ENCODE measurements at regions not wholly inside any gene's neighbourhood (a gene's known extent, or its start where the extent isn't known, plus 50 kb on each side); places are given as distances from the start of the nearest gene placed in this dataset.

DNA sequence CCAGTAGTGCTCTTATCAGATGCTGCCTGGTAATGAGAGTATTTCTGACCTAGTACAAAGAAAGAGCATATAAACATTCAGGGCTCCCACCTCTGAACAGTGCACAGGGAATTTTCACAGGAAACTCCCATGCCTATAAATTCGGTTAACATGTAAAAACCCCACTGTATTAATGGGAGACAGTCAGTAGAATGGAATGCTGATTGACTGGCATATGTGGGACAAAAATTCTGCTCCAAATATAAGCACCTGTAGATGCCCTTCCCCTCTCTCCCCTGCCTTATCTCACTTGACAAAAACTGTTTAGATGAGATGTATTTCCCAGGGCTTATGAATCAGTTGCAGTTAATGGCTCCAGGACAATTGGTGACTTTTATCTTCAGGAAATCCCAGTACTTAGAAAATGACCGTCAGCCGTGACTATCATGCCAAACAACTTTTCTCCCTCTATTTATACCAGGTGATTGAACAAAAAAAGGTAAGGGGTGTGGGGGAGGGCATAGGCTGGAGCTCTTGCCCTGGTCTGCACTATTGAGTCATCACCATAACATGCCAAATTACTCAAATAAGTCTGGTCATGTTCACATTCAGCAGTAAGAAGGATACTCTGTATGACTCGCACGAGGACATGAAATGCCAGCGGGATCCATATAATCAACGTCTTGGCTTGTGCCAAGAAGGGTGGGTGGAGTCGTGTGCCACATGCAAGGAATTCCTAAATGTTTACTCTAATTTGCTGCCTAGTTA lies 176.4 kb upstream of the BMP2 start:
- H3K36me3 ChIP-seq (ENCODE audit: control insufficient read depth, insufficient read depth, low read length), result no peaks in the 10 kb centered on the region
- H3K9ac ChIP-seq (ENCODE audit: low read length), result no peak overlapping the region
- no peaks in the 10 kb centered on the region for H3K27me3 ChIP-seq (ENCODE audit: control insufficient read depth, insufficient read depth, low read length)
- no peak overlapping the region for H3K27ac ChIP-seq (ENCODE audit: low read depth, low read length)
- H3K4me3 ChIP-seq (ENCODE audit: low read length), result no peak overlapping the region
- no peaks in the 10 kb centered on the region for H3K4me1 ChIP-seq (ENCODE audit: control insufficient read depth, insufficient read depth, low read length)

DNA sequence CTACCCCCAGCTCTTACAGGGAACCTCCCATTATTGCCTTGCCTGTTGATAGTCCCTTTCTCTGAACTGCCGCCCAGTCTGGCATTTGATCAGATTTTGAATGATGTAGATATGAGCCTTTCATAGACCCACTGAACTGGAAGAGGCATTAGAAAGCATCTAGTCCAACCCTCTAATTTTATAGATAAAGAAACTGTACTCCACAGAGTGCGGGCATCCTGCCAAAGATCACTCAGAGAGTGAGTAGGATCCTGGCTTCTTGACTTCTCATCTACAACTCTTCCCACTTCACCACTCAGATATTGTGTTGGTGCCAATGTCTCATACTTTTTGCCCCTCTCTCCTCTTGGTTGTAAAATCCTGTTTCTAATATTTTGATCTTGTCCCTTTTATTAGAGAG lies 179.2 kb upstream of the BMP2 start:
- no peaks in the 10 kb centered on the region for H3K27me3 ChIP-seq (ENCODE audit: control insufficient read depth, insufficient read depth, low read length)
- H3K27ac ChIP-seq (ENCODE audit: low read depth, low read length), result no peak overlapping the region
- no peaks in the 10 kb centered on the region for H3K36me3 ChIP-seq (ENCODE audit: control insufficient read depth, insufficient read depth, low read length)
- H3K4me1 ChIP-seq (ENCODE audit: control insufficient read depth, insufficient read depth, low read length), result no peaks in the 10 kb centered on the region
- H3K9ac ChIP-seq (ENCODE audit: low read length), result no peak overlapping the region
- no peak overlapping the region for H3K4me3 ChIP-seq (ENCODE audit: low read length)

DNA sequence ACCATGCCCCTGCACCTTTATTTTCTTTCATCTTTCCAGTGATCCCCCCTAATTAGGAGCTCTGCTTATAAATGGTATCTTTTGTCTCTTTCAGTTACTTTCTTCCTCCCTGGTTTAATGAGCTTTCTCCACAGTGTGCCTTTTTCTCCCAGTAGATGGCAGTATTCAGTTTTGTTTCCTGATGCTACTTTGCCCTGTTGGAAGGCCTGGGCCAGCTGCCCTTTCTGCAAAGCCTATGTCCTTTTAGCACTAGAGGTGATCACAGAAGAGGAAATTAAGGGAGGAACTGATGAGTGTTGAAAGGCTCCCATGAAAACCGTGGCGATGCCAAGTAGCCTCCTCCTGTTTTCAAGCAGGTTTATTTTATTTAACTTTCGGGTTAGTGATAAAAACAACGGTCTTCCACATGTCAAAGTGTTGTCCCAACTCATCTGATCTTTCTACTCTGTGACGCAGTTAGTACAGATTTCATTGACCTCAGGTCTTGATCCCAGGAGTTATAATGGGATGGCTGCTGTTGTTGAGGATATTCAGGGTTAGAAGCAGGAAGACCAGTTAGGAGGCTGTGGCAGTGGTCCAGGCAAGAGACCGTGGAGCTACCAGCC lies 184.2 kb upstream of the BMP2 start:
- H3K27ac ChIP-seq (ENCODE audit: low read depth, low read length), result no peak overlapping the region
- H3K27me3 ChIP-seq (ENCODE audit: control insufficient read depth, insufficient read depth, low read length), result no peaks in the 10 kb centered on the region
- no peak overlapping the region for H3K4me3 ChIP-seq (ENCODE audit: low read length)
- no peaks in the 10 kb centered on the region for H3K4me1 ChIP-seq (ENCODE audit: control insufficient read depth, insufficient read depth, low read length)
- H3K36me3 ChIP-seq (ENCODE audit: control insufficient read depth, insufficient read depth, low read length), result no peaks in the 10 kb centered on the region
- no peak overlapping the region for H3K9ac ChIP-seq (ENCODE audit: low read length)

DNA sequence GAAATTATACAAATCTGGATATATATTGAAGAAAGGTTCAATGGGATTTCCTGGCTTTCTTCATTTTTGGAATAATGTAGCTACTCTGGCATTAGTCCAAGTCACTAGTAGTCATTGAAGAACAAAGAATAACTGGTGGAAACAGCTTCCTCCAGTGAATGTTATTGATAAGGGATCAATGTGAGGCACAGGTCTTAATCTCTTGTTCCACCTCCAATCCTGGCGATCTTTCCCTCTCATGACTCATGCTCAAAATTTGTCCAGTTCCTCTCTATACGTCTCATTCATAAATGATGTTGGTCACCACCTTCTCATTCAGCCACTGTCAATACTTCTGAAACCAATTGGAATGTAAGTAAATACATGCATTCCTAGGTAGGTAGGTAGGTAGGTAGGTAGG lies 185.0 kb upstream of the BMP2 start:
- H3K4me3 ChIP-seq (ENCODE audit: low read length), result no peak overlapping the region
- H3K9ac ChIP-seq (ENCODE audit: low read length), result no peak overlapping the region
- no peak overlapping the region for H3K27ac ChIP-seq (ENCODE audit: low read depth, low read length)
- H3K36me3 ChIP-seq (ENCODE audit: control insufficient read depth, insufficient read depth, low read length), result no peaks in the 10 kb centered on the region
- H3K4me1 ChIP-seq (ENCODE audit: control insufficient read depth, insufficient read depth, low read length), result no peaks in the 10 kb centered on the region
- H3K27me3 ChIP-seq (ENCODE audit: control insufficient read depth, insufficient read depth, low read length), result no peaks in the 10 kb centered on the region

DNA sequence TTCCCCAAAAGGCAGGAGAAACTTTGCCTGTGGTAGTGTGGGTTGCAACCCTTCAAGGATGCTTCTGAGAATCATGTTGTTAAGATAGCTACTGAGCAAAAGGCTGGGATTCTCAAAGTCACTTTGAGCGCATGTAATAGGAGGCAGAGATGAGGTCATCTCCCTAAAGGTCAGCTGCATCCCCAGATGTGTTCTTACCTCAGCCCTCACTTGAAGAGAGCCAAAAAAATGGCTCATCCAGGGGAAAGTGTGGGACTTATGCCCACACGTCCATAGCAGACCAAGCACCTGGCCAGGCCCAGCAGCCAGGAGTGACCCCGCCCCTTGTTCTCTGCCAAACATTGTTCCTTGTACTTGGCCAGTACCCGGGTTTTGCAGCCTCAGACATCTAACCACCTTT lies 187.0 kb upstream of the BMP2 start:
- no peak overlapping the region for H3K9ac ChIP-seq (ENCODE audit: low read length)
- no peaks in the 10 kb centered on the region for H3K4me1 ChIP-seq (ENCODE audit: control insufficient read depth, insufficient read depth, low read length)
- no peak overlapping the region for H3K4me3 ChIP-seq (ENCODE audit: low read length)
- H3K27me3 ChIP-seq (ENCODE audit: control insufficient read depth, insufficient read depth, low read length), result no peaks in the 10 kb centered on the region
- no peak overlapping the region for H3K27ac ChIP-seq (ENCODE audit: low read depth, low read length)
- H3K36me3 ChIP-seq (ENCODE audit: control insufficient read depth, insufficient read depth, low read length), result no peaks in the 10 kb centered on the region

DNA sequence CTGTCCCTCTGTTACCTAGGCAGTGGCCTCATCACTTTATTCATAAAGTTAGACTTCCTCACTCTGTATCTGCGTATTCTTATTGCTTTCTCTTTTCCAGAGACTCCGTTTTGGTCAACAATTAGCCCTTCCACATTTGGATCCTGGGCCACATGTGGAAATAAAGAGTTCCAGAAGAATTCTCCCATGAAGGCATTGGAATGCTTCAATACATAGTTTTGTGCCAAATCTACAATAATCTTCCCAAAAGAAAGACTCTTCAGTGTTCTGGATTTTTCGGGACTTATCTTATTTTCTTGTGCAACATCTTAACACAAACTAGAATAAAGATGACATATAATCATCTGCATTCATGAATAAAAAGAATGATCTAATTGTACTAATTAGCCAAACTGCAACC lies 187.7 kb upstream of the BMP2 start:
- no peak overlapping the region for H3K27ac ChIP-seq (ENCODE audit: low read depth, low read length)

DNA sequence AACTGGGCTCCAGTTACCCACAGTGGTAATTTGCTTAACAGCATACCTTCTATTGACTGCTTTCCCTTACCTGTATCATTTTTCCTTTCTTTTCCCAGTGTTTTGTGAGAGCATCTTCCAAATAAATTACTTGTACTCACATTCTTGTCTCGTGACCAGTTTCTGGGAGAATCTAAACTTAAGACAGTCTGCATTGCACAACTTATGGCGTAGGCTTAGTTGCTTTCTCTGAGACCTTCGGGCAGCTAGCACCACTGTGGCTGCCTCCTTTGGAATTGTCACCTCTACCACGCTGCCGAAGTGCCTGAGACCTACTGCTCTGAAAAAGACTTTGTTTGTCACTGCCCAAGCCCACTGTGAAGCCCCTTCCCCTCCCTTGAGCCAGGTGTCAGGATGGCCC lies 188.1 kb upstream of the BMP2 start:
- no peaks in the 10 kb centered on the region for H3K27me3 ChIP-seq (ENCODE audit: control insufficient read depth, insufficient read depth, low read length)
- no peaks in the 10 kb centered on the region for H3K36me3 ChIP-seq (ENCODE audit: control insufficient read depth, insufficient read depth, low read length)
- no peak overlapping the region for H3K27ac ChIP-seq (ENCODE audit: low read depth, low read length)
- H3K9ac ChIP-seq (ENCODE audit: low read length), result no peak overlapping the region
- H3K4me1 ChIP-seq (ENCODE audit: control insufficient read depth, insufficient read depth, low read length), result no peaks in the 10 kb centered on the region
- no peak overlapping the region for H3K4me3 ChIP-seq (ENCODE audit: low read length)

More for the DNA sequence above, 187.7 kb upstream of the BMP2 start:
- Histone ChIP-seq H3K4me1 (ENCODE audit: control insufficient read depth, insufficient read depth, low read length) (no peaks in the 10 kb centered on the region), H3K4me3 (ENCODE audit: low read length) (no peak overlapping the region), H3K27me3 (ENCODE audit: control insufficient read depth, insufficient read depth, low read length) (no peaks in the 10 kb centered on the region), H3K36me3 (ENCODE audit: control insufficient read depth, insufficient read depth, low read length) (no peaks in the 10 kb centered on the region), H3K9ac (ENCODE audit: low read length) (no peak overlapping the region)

DNA sequence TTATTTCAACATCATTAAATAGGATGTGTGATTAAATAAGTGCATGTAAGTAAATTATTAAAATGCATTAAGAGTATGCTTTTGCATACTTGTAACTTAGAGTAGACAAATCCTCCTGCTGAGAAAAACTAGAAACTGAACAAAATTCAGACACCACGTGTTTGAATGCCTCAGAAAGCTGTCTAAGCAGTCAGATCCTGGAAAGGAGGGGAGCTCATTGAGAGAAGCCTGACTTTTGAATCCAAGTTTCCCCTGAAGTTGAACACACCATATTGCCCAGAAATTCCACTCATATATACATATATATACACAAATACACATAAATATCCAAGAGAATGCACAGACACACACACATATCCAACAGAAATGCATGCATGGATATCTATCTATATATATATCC lies 190.0 kb upstream of the BMP2 start:
- H3K27me3 ChIP-seq (ENCODE audit: control insufficient read depth, insufficient read depth, low read length), result no peaks in the 10 kb centered on the region
- no peak overlapping the region for H3K27ac ChIP-seq (ENCODE audit: low read depth, low read length)
- H3K9ac ChIP-seq (ENCODE audit: low read length), result no peak overlapping the region
- H3K4me3 ChIP-seq (ENCODE audit: low read length), result no peak overlapping the region
- no peaks in the 10 kb centered on the region for H3K4me1 ChIP-seq (ENCODE audit: control insufficient read depth, insufficient read depth, low read length)
- no peaks in the 10 kb centered on the region for H3K36me3 ChIP-seq (ENCODE audit: control insufficient read depth, insufficient read depth, low read length)

DNA sequence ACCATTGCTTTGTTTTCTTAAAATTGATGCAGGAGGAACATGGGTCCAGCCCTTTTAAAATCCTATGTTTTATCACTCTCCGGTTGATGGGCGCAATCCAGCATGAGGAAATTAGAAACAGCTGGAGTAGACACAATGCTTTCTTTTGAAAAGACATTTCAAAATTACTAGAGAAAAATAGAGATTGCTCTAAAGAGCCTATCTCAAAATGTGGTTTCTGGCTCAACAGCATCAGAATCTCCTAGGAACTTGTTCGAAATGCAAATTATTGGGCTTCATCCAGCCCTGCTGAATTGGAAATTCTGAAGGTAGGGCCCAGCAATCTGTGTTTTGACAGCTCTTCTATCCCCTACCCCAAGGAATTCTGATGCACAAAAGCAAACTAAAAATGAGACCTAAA lies 190.8 kb upstream of the BMP2 start:
- Histone ChIP-seq H3K4me3 (ENCODE audit: low read length) (no peak overlapping the region), H3K27me3 (ENCODE audit: control insufficient read depth, insufficient read depth, low read length) (no peaks in the 10 kb centered on the region), H3K36me3 (ENCODE audit: control insufficient read depth, insufficient read depth, low read length) (no peaks in the 10 kb centered on the region), H3K9ac (ENCODE audit: low read length) (no peak overlapping the region), H3K27ac (ENCODE audit: low read depth, low read length) (no peak overlapping the region), H3K4me1 (ENCODE audit: control insufficient read depth, insufficient read depth, low read length) (no peaks in the 10 kb centered on the region)

DNA sequence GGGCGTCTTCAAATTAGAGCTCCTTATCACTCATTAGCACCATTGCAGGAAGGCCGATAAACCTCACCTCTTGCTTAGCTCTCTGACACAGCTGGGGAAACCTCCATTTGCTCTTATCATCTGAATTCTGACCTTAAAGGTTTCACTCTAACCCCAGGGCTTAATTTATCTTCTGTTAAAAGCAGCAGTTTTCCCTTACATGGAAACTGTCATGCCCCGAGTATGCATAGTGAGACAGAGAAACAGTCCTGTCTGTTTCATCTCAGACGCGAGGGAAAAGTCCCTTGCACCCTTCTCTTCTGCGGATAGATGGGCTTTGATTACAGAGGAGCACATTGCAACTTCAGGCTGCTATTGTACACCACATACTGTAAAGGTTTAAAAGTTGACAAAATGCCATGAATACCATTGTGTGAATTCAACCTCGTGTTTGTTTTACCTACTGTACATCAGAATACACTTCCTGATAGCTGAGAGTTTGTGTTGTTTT lies 191.5 kb upstream of the BMP2 start:
- H3K27ac ChIP-seq (ENCODE audit: low read depth, low read length), result no peak overlapping the region
- H3K4me1 ChIP-seq (ENCODE audit: control insufficient read depth, insufficient read depth, low read length), result no peaks in the 10 kb centered on the region
- H3K27me3 ChIP-seq (ENCODE audit: control insufficient read depth, insufficient read depth, low read length), result no peaks in the 10 kb centered on the region
- H3K9ac ChIP-seq (ENCODE audit: low read length), result no peak overlapping the region
- no peak overlapping the region for H3K4me3 ChIP-seq (ENCODE audit: low read length)
- H3K36me3 ChIP-seq (ENCODE audit: control insufficient read depth, insufficient read depth, low read length), result no peaks in the 10 kb centered on the region

DNA sequence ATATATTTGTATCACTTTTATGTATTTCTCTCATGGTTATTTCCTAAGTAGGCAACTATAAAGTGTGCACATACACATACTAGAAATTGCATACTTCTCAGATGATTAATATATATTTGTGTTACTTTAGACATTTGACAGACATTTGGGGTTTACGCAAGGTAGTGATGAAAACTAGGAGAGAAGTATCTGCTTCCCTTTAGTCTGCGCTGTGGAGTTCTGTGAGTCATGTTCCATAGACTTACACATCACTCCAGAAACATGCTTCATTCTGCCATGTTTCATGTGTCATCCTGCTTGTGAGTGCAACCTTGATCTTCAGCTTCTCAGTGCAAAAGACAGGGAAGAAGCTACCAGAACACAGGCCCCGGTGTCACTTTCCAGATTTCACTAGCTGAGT lies 200.7 kb upstream of the BMP2 start:
- Histone ChIP-seq H3K36me3 (ENCODE audit: control insufficient read depth, insufficient read depth, low read length) (no peaks in the 10 kb centered on the region), H3K4me3 (ENCODE audit: low read length) (no peak overlapping the region), H3K9ac (ENCODE audit: low read length) (no peak overlapping the region), H3K4me1 (ENCODE audit: control insufficient read depth, insufficient read depth, low read length) (no peaks in the 10 kb centered on the region), H3K27me3 (ENCODE audit: control insufficient read depth, insufficient read depth, low read length) (no peaks in the 10 kb centered on the region), H3K27ac (ENCODE audit: low read depth, low read length) (no peak overlapping the region)

DNA sequence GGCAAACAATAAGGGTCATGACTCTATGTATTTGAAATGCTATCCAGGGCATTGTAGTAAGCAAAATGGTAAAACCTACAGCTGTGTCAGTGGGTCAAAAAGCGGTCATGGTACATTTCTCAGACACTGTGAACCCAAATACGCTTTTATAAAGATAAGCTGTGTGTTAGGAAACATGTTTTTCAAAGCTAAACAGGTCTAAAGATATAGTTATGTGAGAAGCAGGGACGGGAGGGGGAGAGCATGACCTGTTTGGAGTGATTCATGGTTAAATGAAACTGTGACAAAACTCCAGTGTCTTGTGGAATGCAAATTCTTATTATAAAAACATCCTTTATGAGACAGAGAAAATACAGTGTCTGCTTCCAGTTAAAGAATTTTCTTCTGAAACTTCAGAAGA lies 205.4 kb upstream of the BMP2 start:
- H3K9ac ChIP-seq (ENCODE audit: low read length), result no peak overlapping the region

DNA sequence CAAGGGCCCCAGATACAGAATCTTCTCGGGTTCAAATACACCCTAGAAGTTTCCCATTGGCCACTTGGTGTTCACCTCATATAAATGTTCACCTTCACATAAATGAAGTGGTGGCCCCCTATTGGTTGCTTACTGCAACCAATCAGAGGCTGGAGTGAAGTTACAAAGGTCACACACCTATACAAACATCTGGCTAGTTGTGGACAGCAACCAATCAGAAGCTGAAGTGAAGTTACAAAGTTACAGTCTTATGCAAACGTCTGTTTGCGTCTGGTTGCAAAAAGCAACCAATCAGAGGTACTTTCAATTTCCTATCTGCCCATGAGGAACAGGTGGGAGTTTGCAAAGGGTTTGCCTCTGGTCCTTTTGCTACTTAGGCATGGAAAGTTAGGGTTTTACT lies 206.5 kb upstream of the BMP2 start:
- Histone ChIP-seq H3K4me3 (ENCODE audit: low read length) (no peak overlapping the region), H3K4me1 (ENCODE audit: control insufficient read depth, insufficient read depth, low read length) (no peaks in the 10 kb centered on the region), H3K27ac (ENCODE audit: low read depth, low read length) (no peak overlapping the region), H3K36me3 (ENCODE audit: control insufficient read depth, insufficient read depth, low read length) (no peaks in the 10 kb centered on the region), H3K9ac (ENCODE audit: low read length) (no peak overlapping the region), H3K27me3 (ENCODE audit: control insufficient read depth, insufficient read depth, low read length) (no peaks in the 10 kb centered on the region)

More for the DNA sequence above, 205.4 kb upstream of the BMP2 start:
- no peak overlapping the region for H3K27ac ChIP-seq (ENCODE audit: low read depth, low read length)
- H3K4me1 ChIP-seq (ENCODE audit: control insufficient read depth, insufficient read depth, low read length), result no peaks in the 10 kb centered on the region
- no peaks in the 10 kb centered on the region for H3K36me3 ChIP-seq (ENCODE audit: control insufficient read depth, insufficient read depth, low read length)
- H3K4me3 ChIP-seq (ENCODE audit: low read length), result no peak overlapping the region
- no peaks in the 10 kb centered on the region for H3K27me3 ChIP-seq (ENCODE audit: control insufficient read depth, insufficient read depth, low read length)

Data from rectal smooth muscle tissue (tissue), 1 donor.